ENCODE measurements at regions not wholly inside any gene's neighbourhood (a gene's known extent, or its start where the extent isn't known, plus 50 kb on each side); places are given as distances from the start of the nearest gene placed in this dataset.
"Not testable (repeated sequence)": the region's sequence is repeated elsewhere in the genome, so short reads cannot be mapped to it uniquely, and the experiment has no call there.

GRCh38 chr9:40962461-40962860 is 166.0 kb downstream of the FOXD4L6 start:
- TF ChIP-seq CTCF (IDR thresholded peaks at IDR 0.05; ENCODE audit: control insufficient read depth, extremely low read depth, insufficient read depth) = peak; percentile 38
- DNase-seq (ENCODE audit: low read depth); H3K4me3 ChIP-seq (ENCODE audit: low read depth, low read length): not testable (repeated sequence)

GRCh38 chr9:40951876-40952494 is 176.5 kb downstream of the FOXD4L6 start:
- peak; percentile 24; the same call in 1 of the 2 replicates for TF ChIP-seq CTCF (IDR thresholded peaks at IDR 0.05; ENCODE audit: control insufficient read depth, extremely low read depth, insufficient read depth)
- H3K4me3 ChIP-seq (ENCODE audit: low read depth, low read length); DNase-seq (ENCODE audit: low read depth): not testable (repeated sequence)

DNA sequence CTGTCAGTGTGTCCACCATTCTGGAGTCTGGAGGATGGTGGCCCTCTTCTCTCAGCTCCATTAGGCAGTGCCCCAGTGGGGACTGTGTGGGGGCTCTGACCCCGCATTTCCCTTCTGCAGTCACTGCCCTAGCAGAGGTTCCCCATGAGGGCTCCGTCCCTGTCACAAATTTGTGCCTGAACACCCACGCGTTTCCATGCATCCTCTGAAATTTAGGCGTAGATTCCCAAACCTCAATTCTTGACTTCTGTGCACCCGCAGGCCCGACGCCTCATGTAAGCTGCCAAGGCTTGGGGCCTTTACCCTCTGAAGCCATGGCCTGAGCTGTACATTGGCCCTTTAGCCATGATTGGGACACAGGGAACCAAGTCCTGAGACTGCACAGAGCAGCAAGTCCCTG is 182.3 kb downstream of the FOXD4L6 start:
- H3K4me3 ChIP-seq (ENCODE audit: low read depth, low read length) = not testable (repeated sequence)

DNA sequence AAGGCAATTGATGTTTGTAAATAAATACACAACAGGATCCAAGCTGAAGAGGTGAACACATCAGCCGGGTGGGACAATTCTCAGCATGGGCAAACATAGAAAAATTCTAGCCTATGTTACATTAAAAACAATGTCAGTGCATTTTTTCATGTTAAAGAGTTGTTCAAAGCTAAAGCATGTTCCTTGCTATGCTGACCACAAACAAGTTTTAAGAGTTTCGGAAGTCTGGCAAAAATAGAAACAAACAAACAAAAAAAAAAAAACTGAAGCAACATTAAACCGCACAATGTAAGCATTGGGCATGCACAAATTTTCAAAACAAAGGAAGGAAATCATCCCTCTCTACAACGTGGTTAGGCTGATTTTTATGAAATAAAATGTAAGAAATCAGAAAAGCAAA is 185.8 kb downstream of the FOXD4L6 start:
- not testable (repeated sequence) for DNase-seq (ENCODE audit: low read depth); H3K4me3 ChIP-seq (ENCODE audit: low read depth, low read length)

More for the DNA sequence above, 182.3 kb downstream of the FOXD4L6 start:
- DNase-seq (ENCODE audit: low read depth) = not testable (repeated sequence)

- H3K4me3 ChIP-seq (ENCODE audit: low read depth, low read length); DNase-seq (ENCODE audit: low read depth): not testable (repeated sequence)
These were observed 188.6 kb downstream of the FOXD4L6 start for GRCh38 chr9:40939888-40940209.

DNA sequence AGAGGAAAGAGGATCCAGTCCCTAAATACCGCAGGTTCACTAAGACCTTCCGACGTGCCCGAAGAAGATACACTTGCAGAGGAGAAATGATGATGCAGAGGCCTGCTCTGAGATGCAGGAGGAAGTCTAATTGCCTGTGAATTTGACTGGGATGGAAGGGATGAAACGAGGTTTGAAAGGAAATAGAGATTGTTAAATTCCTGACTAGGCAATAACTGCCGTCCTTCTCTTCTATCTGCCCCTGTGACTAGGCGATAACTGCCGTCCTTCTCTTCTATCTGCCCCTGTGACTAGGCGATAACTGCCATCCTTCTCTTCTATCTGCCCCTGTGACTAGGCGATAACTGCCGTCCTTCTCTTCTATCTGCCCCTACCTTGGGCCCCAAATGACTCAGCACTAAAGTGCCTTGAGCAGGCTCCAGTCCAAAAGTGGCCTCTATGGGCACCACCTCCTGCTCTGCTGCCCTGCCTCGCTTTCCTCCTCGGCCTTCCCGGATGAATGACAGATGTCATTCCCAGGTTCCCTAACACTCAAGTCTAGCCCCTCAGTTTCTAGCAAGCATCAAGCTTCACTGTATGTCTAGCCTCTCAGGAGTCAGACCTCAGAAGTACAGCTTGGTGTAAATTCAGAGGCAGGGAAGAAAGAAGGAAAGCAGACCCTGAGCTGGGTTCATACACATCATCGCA is 189.1 kb downstream of the FOXD4L6 start:
- H3K4me3 ChIP-seq (ENCODE audit: low read depth, low read length); DNase-seq (ENCODE audit: low read depth): not testable (repeated sequence)

GRCh38 chr9:40935336-40935735 is 193.1 kb downstream of the FOXD4L6 start:
- no peak for TF ChIP-seq CTCF (IDR thresholded peaks at IDR 0.05; ENCODE audit: control insufficient read depth, extremely low read depth, insufficient read depth)
- H3K4me3 ChIP-seq (ENCODE audit: low read depth, low read length) = no peak overlapping the region
- DNase-seq (ENCODE audit: low read depth) = no peak

GRCh38 chr9:40934480-40934879 is 194.0 kb downstream of the FOXD4L6 start:
- not testable (repeated sequence) for H3K4me3 ChIP-seq (ENCODE audit: low read depth, low read length); DNase-seq (ENCODE audit: low read depth)

DNA sequence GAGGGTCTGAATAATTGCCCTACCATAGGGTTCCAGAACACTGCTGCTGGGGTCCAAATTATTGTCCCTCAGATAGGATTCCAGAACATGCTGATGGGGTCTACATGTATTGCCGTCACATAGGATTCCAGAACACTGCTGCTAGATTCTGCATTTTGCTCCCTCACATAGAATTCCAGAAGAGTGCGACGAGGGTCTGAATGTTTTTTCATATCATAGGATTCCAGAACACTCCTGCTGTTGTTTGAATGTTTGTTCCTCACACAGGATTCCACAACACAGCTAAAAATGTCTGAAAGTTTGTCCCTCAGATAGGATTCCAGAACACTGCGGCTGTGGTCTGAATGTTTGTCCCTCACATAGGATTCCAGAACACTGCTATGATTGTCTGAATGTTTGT is 198.1 kb downstream of the FOXD4L6 start:
- not testable (repeated sequence) for DNase-seq (ENCODE audit: low read depth); H3K4me3 ChIP-seq (ENCODE audit: low read depth, low read length)

GRCh38 chr9:40929488-40929845 is 199.0 kb downstream of the FOXD4L6 start:
- not testable (repeated sequence) for H3K4me3 ChIP-seq (ENCODE audit: low read depth, low read length); DNase-seq (ENCODE audit: low read depth)

- no peak for TF ChIP-seq CTCF (IDR thresholded peaks at IDR 0.05; ENCODE audit: control insufficient read depth, extremely low read depth, insufficient read depth)
These were observed 199.5 kb downstream of the FOXD4L6 start for GRCh38 chr9:40928803-40929487.

More at GRCh38 chr9:40928803-40929487, 199.5 kb downstream of the FOXD4L6 start:
- no peak for DNase-seq (ENCODE audit: low read depth)
- H3K4me3 ChIP-seq (ENCODE audit: low read depth, low read length) = no peak overlapping the region
